ENCODE measurements at regions not wholly inside any gene's neighbourhood (a gene's known extent, or its start where the extent isn't known, plus 50 kb on each side); places are given as distances from the start of the nearest gene placed in this dataset.

GRCh38 chr10:131748191-131748590, 152.6 kb upstream of the PPP2R2D start:
- CTCF ChIA-PET: interaction anchor here (0.5 kb wide), 1 partner anchor 44 kb away, joined by 4 read pairs; no protein-coding TSS in a partner anchor
- SMC1A ChIA-PET (ENCODE audit: uncharacterized antibody, unreplicated experiment): no interaction called here
- BruUV-seq (replicated peaks): no TSS peak
- 18% methylated on average over 9 of the region's 9 CpGs for WGBS (ENCODE audit: insufficient coverage, insufficient replicate concordance, low lambda C conversion rate, missing lambda C conversion rate)
- POLR2A ChIA-PET: no interaction called here
- no peak for ATAC-seq
- no peak overlapping the region for H3K4me2 ChIP-seq (ENCODE audit: control insufficient read depth, insufficient read depth)
- no peak overlapping the region for H2AFZ ChIP-seq (ENCODE audit: control insufficient read depth, low read depth, low read length)
- intact Hi-C loops (cut with micrococcal nuclease; ENCODE audit: unreplicated experiment): no loop called here
- H3K9ac ChIP-seq (ENCODE audit: control insufficient read depth, insufficient read depth, low read length): no peak overlapping the region
- DNase-seq (ENCODE audit: low read depth, low spot score): no peak
- H3K9me3 ChIP-seq (replicated peaks; ENCODE audit: control insufficient read depth, insufficient read depth, low read length): no peaks in the 10 kb centered on the region
- H3K4me3 ChIP-seq: no peak overlapping the region
- H3K79me2 ChIP-seq (ENCODE audit: control insufficient read depth, insufficient read depth, low read length): no peaks in the 10 kb centered on the region
- RAD21 ChIA-PET (ENCODE audit: unreplicated experiment): interaction anchor here (0.6 to 1.0 kb wide), 2 partner anchors 15 to 26 kb away, joined by 3 read pairs; no protein-coding TSS in a partner anchor
- H4K20me1 ChIP-seq (ENCODE audit: control insufficient read depth, insufficient read depth): no peaks in the 10 kb centered on the region; the same call in 1 of the 2 replicates
- FAIRE-seq: no peak
- no peak overlapping the region for H3K27ac ChIP-seq (ENCODE audit: control insufficient read depth, insufficient read depth)
- no peaks in the 10 kb centered on the region for H3K27me3 ChIP-seq (replicated peaks in 1 of 2; ENCODE audit: control insufficient read depth in 2 of 2, insufficient read depth in 2 of 2, low read length in 1 of 2)
- H3K4me1 ChIP-seq (ENCODE audit: control insufficient read depth, insufficient read depth, low read length): peaks cover 5% of the 10 kb centered on the region
- in situ Hi-C loops (cut with MboI): no loop called here
- H3K36me3 ChIP-seq (ENCODE audit: control insufficient read depth in 2 of 2, insufficient read depth in 2 of 2, low read length in 1 of 2): no peaks in the 10 kb centered on the region
- TF ChIP-seq MEF2B (IDR thresholded peaks at IDR 0.05; ENCODE audit: partially characterized antibody, poor library complexity, severe bottlenecking): no peak
- TF ChIP-seq ATF2 (IDR thresholded peaks at IDR 0.05; ENCODE audit: low read length): no peak
- TF ChIP-seq CHD2 (IDR thresholded peaks at IDR 0.05; ENCODE audit: borderline replicate concordance, low read depth, low read length): no peak
- TF ChIP-seq NFYB (IDR thresholded peaks at IDR 0.05; ENCODE audit: insufficient read depth, low read depth, low read length): no peak
- no peak for TF ChIP-seq ZNF24 (IDR thresholded peaks at IDR 0.05)
- no peak for TF ChIP-seq ASH2L (IDR thresholded peaks at IDR 0.05; ENCODE audit: borderline replicate concordance, low read depth)
- TF ChIP-seq, protein P1, sequence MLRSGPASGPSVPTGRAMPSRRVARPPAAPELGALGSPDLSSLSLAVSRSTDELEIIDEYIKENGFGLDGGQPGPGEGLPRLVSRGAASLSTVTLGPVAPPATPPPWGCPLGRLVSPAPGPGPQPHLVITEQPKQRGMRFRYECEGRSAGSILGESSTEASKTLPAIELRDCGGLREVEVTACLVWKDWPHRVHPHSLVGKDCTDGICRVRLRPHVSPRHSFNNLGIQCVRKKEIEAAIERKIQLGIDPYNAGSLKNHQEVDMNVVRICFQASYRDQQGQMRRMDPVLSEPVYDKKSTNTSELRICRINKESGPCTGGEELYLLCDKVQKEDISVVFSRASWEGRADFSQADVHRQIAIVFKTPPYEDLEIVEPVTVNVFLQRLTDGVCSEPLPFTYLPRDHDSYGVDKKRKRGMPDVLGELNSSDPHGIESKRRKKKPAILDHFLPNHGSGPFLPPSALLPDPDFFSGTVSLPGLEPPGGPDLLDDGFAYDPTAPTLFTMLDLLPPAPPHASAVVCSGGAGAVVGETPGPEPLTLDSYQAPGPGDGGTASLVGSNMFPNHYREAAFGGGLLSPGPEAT (IDR thresholded peaks at IDR 0.05; ENCODE audit: low read depth): no peak
- no peak for TF ChIP-seq RELA (IDR thresholded peaks at IDR 0.05; ENCODE audit: borderline replicate concordance, partially characterized antibody)
- no peak for TF ChIP-seq PAX8 (IDR thresholded peaks at IDR 0.05)
- TF ChIP-seq, protein P2, sequence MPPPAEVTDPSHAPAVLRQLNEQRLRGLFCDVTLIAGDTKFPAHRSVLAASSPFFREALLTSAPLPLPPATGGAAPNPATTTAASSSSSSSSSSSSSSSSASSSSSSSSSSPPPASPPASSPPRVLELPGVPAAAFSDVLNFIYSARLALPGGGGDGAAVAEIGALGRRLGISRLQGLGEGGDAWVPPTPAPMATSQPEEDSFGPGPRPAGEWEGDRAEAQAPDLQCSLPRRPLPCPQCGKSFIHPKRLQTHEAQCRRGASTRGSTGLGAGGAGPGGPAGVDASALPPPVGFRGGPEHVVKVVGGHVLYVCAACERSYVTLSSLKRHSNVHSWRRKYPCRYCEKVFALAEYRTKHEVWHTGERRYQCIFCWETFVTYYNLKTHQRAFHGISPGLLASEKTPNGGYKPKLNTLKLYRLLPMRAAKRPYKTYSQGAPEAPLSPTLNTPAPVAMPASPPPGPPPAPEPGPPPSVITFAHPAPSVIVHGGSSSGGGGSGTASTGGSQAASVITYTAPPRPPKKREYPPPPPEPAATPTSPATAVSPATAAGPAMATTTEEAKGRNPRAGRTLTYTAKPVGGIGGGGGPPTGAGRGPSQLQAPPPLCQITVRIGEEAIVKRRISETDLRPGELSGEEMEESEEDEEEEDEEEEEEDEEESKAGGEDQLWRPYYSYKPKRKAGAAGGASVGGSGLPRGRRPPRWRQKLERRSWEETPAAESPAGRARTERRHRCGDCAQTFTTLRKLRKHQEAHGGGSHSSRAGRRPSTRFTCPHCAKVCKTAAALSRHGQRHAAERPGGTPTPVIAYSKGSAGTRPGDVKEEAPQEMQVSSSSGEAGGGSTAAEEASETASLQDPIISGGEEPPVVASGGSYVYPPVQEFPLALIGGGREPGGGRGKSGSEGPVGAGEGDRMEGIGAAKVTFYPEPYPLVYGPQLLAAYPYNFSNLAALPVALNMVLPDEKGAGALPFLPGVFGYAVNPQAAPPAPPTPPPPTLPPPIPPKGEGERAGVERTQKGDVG (CRISPR knock-in tag; IDR thresholded peaks at IDR 0.05): no peak
- TF ChIP-seq, protein P3, sequence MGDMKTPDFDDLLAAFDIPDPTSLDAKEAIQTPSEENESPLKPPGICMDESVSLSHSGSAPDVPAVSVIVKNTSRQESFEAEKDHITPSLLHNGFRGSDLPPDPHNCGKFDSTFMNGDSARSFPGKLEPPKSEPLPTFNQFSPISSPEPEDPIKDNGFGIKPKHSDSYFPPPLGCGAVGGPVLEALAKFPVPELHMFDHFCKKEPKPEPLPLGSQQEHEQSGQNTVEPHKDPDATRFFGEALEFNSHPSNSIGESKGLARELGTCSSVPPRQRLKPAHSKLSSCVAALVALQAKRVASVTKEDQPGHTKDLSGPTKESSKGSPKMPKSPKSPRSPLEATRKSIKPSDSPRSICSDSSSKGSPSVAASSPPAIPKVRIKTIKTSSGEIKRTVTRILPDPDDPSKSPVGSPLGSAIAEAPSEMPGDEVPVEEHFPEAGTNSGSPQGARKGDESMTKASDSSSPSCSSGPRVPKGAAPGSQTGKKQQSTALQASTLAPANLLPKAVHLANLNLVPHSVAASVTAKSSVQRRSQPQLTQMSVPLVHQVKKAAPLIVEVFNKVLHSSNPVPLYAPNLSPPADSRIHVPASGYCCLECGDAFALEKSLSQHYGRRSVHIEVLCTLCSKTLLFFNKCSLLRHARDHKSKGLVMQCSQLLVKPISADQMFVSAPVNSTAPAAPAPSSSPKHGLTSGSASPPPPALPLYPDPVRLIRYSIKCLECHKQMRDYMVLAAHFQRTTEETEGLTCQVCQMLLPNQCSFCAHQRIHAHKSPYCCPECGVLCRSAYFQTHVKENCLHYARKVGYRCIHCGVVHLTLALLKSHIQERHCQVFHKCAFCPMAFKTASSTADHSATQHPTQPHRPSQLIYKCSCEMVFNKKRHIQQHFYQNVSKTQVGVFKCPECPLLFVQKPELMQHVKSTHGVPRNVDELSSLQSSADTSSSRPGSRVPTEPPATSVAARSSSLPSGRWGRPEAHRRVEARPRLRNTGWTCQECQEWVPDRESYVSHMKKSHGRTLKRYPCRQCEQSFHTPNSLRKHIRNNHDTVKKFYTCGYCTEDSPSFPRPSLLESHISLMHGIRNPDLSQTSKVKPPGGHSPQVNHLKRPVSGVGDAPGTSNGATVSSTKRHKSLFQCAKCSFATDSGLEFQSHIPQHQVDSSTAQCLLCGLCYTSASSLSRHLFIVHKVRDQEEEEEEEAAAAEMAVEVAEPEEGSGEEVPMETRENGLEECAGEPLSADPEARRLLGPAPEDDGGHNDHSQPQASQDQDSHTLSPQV (IDR thresholded peaks at IDR 0.05): no peak
